Midbrain (tissue), 1 donor: ENCODE measurements at regions not wholly inside any gene's neighbourhood (a gene's known extent, or its start where the extent isn't known, plus 50 kb on each side); places are given as distances from the start of the nearest gene placed in this dataset.

Source experiments
- DNase-seq: peaks from one replicate; lab custom pipeline; 2025; lab: John Stamatoyannopoulos, UW

DNA sequence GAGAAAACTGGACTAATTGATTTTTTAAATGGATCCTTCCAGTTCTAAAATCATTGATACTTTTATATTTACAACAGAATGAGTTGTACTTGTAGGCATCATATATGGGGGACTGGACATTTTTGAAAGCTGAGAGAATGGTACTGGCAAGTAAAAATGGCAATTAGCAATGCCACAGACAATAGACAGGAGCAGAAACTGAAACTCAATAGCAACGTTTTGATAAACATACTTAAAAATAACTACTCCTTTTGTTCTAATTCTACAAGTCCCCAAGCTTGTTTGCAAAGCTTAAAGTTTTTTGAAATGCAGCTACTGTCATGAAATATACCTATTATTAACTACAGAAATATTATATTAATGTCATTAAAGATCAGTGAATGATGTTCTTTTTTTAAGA lies 52.8 kb upstream of the FBXL7 start:
- DNase-seq = no peak

DNA sequence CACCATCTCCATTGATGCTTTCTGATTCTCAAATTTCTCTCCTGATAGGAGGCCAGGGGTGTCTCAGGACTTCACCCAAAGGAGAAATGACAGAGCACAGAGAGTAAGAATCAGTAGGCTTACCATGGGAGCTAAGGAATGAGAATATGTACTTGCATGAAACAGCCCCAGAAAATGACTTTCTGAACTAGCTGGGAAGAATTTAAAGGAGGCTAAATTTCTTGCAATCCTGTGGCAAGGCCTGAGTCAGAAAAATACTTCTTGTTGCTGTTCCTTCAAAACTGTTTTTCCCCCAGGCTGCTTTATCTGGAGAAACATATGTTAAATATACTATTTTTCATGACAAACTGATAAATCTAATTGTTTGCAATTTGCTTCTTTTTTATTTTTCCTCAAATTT lies 53.4 kb upstream of the FBXL7 start:
- DNase-seq = no peak

DNA sequence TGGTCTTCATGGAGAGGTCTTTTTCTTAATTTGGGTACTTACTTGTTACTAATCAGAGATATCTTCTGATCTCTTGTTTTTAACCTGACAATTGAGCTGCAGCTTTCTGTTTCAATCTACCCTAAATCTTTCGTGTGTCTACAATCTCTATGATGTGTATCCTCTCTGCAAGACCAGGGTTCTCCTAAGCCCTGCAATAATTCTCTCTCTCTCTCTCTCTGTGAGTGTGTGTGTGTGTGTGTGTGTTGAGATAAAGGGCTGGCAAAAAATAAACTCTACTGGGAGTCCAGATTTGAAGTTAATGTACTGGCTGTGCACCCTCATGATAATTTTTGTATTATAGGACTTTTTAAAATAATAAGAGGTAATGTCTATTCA lies 57.8 kb upstream of the FBXL7 start:
- DNase-seq = no peak

DNA sequence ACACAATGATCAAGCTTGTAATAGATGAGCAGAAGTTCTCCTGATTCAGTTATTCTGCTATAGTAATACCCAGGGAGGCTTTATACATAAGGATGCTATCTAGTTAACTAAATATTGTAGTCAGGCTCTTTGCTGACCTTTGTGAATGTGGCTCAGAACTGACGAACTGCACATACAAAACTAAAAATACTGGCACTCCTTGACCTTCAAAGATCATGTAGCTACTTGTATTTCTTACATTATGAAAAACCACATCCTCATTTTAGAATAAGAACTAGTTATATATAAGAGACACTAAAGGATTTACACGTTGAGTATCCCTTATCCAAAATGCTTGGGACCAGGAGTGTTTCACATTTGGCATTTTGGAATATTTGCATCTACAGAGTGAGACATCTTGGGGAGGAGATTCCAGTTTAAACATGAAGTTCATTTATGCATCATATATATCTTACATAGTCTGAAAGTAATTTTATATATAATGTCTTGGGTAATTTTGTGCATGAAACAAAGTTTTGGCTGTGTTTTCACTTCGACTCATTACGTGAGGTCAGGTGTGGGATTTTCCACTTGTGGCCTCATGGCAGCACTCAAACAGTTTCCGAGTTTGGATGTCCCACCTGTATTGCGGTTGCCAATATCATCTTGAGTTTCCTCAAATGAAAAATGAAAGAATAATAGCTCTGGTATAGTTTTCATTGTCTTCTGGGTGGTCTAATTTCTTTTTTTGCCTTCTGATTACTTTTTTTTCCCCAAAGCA lies 58.4 kb upstream of the FBXL7 start:
- DNase-seq = no peak

DNA sequence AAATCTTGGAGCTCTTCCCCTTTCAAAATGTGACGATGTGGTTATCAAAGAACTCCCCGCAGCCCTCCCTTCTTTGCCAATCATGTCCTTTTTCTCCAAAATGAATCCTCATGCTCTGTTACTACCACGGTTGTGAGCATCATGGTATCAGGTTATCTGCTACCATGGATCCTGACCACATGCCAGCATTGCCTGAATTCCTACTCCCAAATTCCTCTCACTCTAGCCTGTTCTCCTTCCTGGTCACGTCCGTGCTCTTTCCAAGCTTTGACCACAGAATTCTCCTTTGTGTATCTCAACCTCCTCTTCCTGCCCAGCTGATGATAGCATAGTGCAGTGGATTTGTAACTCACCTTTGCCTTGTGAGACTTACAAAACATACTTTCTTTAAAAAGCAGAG lies 59.5 kb upstream of the FBXL7 start:
- DNase-seq = no peak

DNA sequence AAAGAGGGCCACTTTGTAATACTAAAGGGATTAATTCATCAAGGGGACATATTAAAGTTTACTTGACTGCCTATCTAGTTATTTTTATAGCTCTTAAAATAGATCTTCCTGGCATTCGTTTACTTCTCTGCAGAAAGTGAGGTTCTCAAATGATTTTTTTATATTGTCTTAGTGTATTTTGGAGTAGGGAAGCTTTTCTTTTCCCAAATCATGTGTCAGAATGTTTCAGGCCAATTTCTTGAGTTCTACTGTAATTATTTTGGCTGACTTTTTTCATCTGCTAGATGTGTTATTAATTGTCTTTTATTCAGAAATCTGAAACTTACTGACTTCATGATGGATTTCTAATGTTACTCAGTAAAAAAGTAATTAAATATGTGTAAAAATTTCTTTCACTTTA lies 60.2 kb upstream of the FBXL7 start:
- DNase-seq = no peak

DNA sequence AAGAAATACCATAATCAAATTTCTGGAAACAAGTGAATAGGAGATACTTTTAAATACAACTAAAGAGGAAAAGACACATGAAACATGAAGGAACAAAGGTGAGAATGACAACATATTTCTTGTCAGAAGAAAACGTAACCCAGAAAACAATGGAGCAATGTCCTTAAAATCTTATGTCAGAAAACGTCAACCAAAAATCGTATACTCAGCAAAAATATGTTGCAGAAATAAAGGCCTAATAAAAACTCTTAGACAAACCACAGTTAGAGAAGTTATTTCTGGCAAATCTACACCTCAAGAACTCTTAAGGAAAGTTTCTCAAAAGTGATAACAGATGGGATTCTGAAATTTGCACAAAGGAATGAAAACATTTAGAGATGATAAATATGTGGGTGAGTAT lies 66.3 kb upstream of the FBXL7 start:
- no peak for DNase-seq

DNA sequence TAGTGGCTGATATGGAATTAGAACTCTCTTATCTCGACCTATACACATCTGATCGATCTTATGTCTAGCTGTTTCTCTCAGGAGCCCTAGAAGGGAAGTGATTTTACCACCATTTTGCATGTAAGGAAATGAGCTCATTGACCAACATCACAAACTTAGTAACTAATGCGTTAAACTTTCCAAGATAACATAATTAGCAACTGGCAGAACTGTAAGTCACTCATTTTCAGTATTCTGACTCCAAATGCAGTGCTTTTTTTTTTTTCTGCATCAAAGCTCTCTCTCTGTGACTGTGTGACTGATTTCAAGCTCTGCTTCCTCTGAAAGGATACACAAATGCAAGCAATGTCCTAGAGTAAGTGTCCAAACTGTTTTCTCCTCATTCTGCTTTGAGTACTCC lies 68.1 kb upstream of the FBXL7 start:
- no peak for DNase-seq

DNA sequence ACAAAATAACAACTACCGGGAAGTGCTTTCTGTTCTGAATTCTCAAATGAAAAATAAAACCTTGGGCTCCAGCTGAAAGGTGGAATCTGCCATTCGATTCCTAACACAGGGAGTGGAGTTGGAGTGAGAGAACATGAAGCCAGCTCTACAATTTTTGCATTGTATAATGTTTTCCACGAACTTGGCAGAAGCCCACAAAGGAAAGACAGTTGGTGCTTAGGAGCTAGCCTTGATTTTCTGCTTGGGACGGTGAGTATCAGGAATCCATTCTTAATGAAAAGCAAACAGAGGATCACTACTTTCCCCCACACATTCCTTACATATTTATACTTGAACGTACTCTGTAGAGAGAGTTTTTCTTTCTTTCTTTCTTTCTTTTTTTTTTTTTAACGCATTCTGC lies 74.2 kb upstream of the FBXL7 start:
- DNase-seq = no peak

DNA sequence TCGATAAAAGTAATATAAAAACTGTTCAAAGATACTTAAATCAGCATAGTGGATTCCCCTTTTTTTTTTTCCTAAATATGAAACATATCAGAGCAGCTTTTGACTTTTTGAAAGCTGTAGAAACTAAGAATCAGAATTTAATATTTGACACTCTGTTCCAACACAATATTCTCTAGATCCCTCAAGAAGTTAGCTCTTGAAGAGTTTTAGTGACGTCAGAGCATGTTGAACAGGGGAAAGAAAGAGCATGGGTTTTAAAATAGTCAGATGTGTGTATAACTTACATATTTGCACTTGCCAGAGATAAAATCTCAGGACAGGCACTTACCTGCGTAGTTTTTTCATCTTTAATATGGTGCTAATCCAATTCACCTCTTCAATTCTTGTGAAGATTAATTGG lies 75.2 kb upstream of the FBXL7 start:
- no peak for DNase-seq

DNA sequence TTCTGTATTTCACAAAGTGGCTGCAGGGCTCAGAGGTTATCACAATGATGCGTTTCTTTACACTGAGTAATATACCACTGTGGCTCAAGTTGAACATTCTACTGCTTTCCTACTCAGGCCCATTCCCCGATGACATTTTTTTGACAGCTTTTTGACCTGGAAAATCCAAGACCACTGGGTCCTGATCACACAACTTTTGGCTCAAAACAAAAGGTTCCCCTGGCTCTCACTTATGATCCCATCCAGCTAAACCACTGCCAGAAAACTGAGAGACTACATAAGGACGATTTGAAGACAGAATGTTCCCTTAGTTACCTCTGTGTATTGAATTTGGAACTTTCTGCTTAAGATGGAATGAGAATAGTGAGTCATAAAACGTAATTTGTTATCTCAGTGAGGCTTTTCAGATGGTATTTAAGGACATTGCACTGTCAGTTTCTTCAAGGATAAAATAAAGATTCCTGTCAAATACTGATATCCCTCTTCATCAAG lies 78.0 kb upstream of the FBXL7 start:
- no peak for DNase-seq

DNA sequence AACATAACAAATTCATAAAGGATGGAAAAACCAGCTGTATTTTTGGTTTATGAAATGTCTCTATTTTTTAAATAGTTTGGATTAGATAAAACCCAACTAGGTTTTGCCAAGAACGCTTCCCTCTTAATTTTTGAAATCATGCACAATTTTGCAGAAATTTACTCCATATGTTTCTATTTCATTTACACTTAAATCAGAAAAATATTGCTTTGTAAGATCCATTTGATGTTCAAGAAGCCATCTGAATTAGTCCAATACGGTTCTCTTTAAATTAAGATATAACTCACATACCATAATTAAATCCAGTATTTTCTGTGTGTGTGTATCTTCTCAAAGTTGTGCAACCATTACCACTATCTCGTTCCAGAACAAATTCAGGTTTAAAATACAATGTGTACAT lies 78.6 kb upstream of the FBXL7 start:
- DNase-seq = no peak

DNA sequence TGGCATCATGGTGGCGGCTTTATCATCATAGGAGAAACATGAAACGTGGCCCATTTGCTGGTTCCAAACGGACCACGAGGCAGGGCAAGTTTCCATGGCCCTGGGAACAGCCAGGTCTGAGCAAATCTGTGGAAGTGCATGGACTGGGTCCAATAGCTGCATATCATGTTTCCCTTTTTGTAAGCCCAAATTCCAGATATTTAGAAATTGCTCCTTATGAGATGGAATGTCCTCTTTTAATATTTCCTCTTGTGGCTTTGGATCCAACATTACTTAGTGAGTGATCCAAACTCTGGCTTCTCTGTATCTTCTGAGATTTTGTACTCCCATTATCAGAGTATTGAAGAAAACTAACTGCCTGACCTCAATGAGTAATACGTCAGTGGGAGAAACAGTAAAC lies 79.8 kb upstream of the FBXL7 start:
- no peak for DNase-seq

DNA sequence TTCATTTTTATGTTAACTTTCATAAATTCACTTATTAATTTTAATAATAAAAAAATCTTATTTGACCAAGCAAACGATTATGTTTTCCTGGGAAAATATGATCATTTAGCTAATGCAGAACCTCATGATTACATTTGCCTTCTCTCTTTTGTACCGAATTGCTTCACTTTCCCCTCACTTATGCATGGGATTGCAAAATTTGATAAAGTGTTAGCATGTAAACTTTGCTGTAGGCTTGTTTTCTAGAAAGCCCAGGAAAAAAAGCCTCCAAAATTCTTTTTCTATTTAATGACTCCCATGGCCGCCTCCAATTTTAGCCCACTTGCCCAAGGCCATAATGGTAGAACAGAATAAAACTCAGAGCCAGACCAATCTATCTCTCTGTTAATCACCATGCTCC lies 82.8 kb upstream of the FBXL7 start:
- no peak for DNase-seq

DNA sequence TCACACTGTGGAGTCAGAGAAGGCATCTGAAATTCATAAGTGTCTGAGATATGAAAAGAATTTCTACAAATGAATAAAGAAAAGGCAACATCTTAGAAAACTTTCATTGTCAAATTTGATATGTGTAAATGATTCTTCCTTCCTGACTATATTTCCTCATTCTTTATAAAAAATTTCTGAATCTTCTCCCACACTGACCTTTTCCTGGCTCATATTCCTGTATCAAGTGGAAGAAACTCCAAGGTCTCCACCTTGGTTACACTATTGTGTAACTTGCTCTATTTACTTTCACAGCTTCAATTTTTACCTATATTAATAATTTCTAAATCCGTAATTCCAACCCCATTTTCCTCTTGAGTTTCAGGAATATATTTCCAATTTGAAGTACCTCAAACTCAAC lies 93.5 kb upstream of the FBXL7 start:
- DNase-seq = no peak

DNA sequence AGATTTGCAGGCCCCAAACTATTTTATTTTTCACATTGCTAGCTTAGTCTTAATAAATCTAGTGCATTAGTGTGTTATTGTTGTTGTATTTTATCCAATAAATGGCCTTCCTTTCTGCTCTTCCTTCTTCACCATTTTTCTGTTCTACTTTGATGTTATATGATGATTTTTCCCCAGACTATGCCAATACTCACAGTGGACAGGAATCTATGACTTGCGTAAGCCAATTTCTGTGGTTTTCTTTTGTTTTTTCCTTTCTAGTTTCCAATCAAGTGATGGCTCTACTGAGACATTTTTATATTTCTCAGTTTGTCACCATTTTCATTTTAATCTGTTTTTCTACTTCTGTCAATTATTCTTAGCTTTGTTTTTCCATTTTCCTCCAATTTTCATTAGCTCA lies 106.8 kb upstream of the FBXL7 start:
- DNase-seq = no peak

DNA sequence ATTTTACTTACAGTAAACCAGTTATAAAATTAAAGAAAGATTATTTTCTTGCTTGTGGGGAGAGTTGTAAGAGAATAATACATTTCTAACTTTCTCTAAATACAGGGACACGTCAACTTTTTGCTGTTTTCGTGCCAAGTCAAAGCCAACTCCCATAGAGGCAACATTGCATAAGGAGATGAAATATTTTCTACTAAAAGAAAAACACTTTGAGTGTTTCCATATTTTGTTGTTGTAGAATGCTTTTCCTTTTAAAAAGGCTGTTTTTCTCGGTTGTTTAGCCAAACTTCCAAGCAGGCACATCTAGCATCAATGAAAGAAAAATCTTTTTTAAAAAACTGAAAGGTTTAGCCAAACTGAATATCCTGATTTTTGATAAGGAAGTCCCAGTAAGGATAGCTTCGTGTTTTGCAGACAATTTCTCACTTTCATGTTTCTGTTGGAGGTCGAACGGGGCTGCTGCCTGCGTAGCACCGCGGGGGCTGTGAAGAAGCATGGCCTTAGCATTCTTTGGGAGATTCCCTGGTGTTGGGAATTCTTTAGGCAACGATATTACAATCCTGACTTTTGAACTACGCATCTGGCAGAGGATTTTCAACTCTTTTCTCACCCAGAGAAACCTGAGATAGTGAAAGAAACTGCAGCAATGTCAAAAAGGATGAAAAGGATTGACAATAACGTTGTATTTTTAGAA lies 108.1 kb upstream of the FBXL7 start:
- DNase-seq = no peak

DNA sequence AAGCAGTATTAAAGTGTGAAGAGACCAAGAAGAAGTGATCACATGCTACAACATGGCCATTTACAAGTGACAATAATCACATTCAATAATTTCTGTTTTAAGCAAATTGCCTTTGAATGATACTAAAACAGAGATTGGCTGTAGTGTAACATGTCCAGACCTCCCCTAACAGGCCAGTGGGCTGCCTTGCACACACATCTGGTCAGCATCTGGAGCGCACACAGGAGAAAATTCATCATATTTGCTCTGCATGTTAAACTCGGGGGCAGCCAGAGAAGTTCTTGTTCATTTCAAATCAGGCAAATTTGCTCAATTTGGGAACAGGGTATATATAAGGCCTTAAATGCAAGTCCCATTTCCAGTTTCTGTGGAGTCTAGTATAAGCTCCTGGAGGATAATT lies 111.1 kb upstream of the FBXL7 start:
- DNase-seq = no peak

DNA sequence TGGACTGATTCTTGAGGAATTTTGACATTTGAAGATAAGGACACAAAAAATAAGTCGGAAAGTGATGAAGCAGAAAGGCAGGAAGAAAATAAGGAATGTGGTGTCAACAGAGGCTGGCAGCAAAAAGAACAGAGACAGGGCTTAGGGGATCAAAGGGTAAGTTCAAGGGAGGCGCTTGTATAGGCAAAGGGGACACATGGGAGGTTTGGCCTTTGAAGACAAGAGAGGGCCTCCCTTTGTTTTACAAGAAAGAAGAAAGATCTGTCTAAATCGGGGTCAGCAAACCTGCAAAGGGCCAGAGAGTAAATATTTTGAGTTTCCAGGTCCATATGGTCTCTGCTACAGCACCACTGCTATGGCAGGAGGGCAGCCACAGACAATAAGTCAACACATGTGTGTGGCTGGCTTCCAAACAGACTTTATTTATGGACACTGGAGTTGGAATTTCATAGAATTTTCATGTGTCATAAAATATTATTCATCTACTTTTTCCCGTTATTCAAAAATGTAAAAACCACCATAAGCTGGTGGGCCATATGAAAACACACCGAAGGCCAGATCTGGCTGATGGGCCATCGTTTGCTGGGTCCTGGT lies 112.0 kb upstream of the FBXL7 start:
- DNase-seq = no peak

DNA sequence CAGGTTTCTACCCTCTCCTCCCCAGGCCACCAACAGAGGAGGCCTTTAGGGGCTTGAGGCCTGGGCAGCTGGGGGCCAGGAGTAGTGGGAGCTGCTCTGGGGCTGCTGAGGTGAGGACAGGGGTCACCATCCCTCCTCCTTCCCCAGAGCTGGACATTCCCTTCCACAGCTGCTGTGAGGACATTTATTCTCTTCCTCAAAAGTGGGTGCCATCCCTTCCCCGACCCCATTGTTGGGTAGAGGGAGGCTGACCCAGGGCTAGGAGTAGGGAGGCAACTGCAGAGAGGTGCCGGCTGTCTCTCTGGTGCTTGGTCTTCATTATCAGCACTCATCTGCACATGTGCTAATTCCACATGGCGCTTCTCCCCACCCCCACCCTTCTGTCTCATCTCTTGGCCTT lies 113.9 kb upstream of the FBXL7 start:
- no peak for DNase-seq

DNA sequence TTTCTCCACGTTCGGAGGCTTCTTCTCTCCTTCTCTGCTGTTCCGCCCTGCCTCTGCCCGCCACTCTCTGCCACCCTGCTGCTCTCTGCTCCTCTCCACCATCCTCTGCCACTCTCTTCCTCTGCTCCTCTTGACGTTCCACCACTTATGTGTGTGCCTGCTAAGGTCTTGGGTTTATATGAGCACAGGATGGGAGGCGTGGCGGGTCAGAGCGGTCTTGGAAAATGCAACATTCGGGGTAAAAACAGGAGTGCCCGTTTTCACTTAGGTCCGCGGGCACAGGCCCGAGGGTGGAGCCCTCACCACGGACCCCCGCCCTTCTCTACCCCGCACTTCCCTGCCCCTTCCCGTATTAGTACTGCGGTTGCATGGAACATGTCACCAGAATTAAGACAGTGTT lies 114.4 kb upstream of the FBXL7 start:
- DNase-seq = no peak

DNA sequence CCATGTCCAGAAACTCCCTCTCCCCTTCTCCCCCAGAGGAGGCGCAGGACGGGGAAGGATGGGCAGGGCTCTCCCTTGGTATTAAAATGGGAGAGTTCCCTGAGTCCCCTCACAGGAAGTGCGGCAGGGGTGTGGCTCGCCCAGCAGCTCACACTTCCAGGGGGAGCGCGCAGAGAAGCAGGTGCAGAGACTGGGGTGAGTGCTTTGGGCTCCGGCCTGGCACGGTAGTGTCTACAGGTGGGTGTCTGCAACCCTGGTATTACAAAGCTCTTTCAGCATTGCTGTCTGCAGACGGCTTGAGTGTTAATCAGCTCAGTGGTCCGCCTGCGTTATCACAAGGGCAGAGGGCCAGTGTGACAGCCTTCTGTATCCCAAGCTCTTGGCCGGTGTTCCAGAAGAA lies 114.9 kb upstream of the FBXL7 start:
- no peak for DNase-seq

DNA sequence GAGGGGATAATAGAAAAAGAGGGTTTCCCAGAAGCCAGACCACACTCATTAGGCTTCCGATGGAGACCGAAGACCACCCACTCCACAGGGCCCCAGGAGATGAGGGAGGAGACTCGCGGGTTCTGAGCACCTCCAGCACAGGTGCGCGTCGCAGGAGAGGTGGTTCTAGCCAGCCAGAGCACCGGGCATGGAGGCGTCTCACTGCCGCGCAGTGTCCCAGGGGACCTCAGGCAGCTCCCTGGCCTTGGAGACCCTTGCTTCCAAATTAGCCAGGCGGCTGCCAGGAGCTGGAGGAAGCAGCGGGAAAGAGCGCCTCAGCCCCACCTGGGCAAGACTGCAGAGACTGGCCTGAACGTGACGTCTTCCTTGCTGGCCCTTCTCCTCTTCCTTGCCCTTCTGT lies 115.4 kb upstream of the FBXL7 start:
- DNase-seq = no peak

DNA sequence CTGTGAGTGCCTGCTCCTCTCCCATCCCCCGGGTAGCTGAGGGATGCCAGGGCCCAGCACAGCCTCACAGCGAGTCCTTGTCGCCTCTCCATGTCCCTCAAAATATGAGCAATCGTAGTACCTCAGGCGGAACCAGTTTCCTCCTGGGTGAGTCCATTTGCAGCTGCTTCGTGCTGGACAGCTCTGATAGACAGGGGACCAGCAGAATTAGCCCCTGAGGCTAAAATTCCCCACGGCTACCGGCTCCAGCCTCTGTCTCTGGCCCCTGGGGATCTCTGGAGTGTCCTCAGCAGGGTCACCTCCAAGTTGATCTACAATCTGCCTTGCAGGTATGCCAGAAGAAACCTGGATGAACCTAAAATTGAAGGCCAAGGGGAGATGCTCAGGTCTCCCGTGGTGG lies 115.8 kb upstream of the FBXL7 start:
- DNase-seq = no peak
